GM12892 (cell line): ENCODE measurements at regions not wholly inside any gene's neighbourhood (a gene's known extent, or its start where the extent isn't known, plus 50 kb on each side); places are given as distances from the start of the nearest gene placed in this dataset.

Experiments
- DNase-seq: peaks from one replicate; pipeline ENCODE4 v3.0.0; 2011; ENCODE audit not compliant: insufficient read length
- FAIRE-seq: peaks from 2 replicates; lab custom pipeline; 2011; peaks lifted over from hg19 to GRCh38; lab: Jason Lieb, UNC
- POLR2A ChIP-seq: IDR thresholded peaks from 2 replicates; pipeline ENCODE4 v1.6.1; 2011; ENCODE audit warnings: low read depth, low read length, control low read depth
- POLR2AphosphoS5 ChIP-seq: IDR thresholded peaks from 2 replicates; pipeline ENCODE4 v1.6.1; 2011; ENCODE audit warnings: low read depth, low read length, control low read depth
- TAF1 ChIP-seq: IDR thresholded peaks from 2 replicates; pipeline ENCODE4 v1.6.1; 2011; ENCODE audit warnings: low read depth, mild to moderate bottlenecking, control low read depth, low read length, borderline replicate concordance

- no peak for DNase-seq
- no peak for FAIRE-seq
- TF ChIP-seq POLR2AphosphoS5 (no peak), POLR2A (no peak), TAF1 (no peak)
Measured at GRCh38 chr2:67524777-67525176, 127.6 kb downstream of the ETAA1 start.

- FAIRE-seq (no peak), DNase-seq (no peak)
- TF ChIP-seq POLR2A (no peak), TAF1 (no peak), POLR2AphosphoS5 (no peak)
Measured at GRCh38 chr2:67526283-67526682, 129.2 kb downstream of the ETAA1 start.

- FAIRE-seq, result no peak
- no peak for DNase-seq
Measured at GRCh38 chr2:67528320-67528719, 131.2 kb downstream of the ETAA1 start.

GRCh38 chr2:67532387-67532786 lies 135.3 kb downstream of the ETAA1 start:
- no peak for FAIRE-seq
- no peak for TF ChIP-seq POLR2AphosphoS5
- TF ChIP-seq TAF1, result no peak
- TF ChIP-seq POLR2A, result no peak

More at GRCh38 chr2:67528320-67528719, 131.2 kb downstream of the ETAA1 start:
- no peak for TF ChIP-seq POLR2A
- TF ChIP-seq POLR2AphosphoS5, result no peak
- TF ChIP-seq TAF1, result no peak

GRCh38 chr2:67534745-67535144 lies 137.6 kb downstream of the ETAA1 start:
- DNase-seq (no peak), FAIRE-seq (no peak)
- no peak for TF ChIP-seq POLR2A

More at GRCh38 chr2:67532387-67532786, 135.3 kb downstream of the ETAA1 start:
- no peak for DNase-seq

- no peak for FAIRE-seq
- TF ChIP-seq POLR2AphosphoS5 (no peak), TAF1 (no peak), POLR2A (no peak)
- no peak for DNase-seq
Measured at GRCh38 chr2:67540962-67541361, 143.8 kb downstream of the ETAA1 start.

- TF ChIP-seq TAF1, result no peak
- DNase-seq (no peak), FAIRE-seq (no peak)
Measured at GRCh38 chr2:67544286-67544685, 147.2 kb downstream of the ETAA1 start.

- no peak for FAIRE-seq
Measured at GRCh38 chr2:67548317-67549201, 151.4 kb downstream of the ETAA1 start.

GRCh38 chr2:67559156-67559555 lies 162.0 kb downstream of the ETAA1 start:
- FAIRE-seq (no peak), DNase-seq (no peak)
- TF ChIP-seq POLR2AphosphoS5, result no peak
- TF ChIP-seq POLR2A, result no peak
- TF ChIP-seq TAF1, result no peak

More at GRCh38 chr2:67548317-67549201, 151.4 kb downstream of the ETAA1 start:
- no peak for DNase-seq
- TF ChIP-seq POLR2A (no peak), TAF1 (no peak), POLR2AphosphoS5 (no peak)

GRCh38 chr2:67560771-67561456 lies 163.8 kb downstream of the ETAA1 start:
- no peak for FAIRE-seq
- no peak for DNase-seq
- TF ChIP-seq TAF1, result no peak
- TF ChIP-seq POLR2A, result no peak
- no peak for TF ChIP-seq POLR2AphosphoS5

GRCh38 chr2:67561457-67561965 lies 164.4 kb downstream of the ETAA1 start:
- TF ChIP-seq POLR2A (no peak), TAF1 (no peak), POLR2AphosphoS5 (no peak)
- DNase-seq, result no peak
- FAIRE-seq, result no peak

GRCh38 chr2:67564076-67564475 lies 166.9 kb downstream of the ETAA1 start:
- TF ChIP-seq POLR2A (no peak), POLR2AphosphoS5 (no peak), TAF1 (no peak)
- no peak for FAIRE-seq
- DNase-seq, result no peak
